Neuronal stem cell (in vitro differentiated cells): ENCODE measurements at regions not wholly inside any gene's neighbourhood (a gene's known extent, or its start where the extent isn't known, plus 50 kb on each side); places are given as distances from the start of the nearest gene placed in this dataset.
"Not testable (repeated sequence)": the region's sequence is repeated elsewhere in the genome, so short reads cannot be mapped to it uniquely, and the experiment has no call there.

Experiments
- DNase-seq: peaks from one replicate; pipeline ENCODE4 v3.0.0-alpha.2; 2013; ENCODE audit warnings: low spot score
- H2AFZ ChIP-seq: one replicate; pipeline ENCODE4 v1.6.1; 2013; ENCODE audit warnings: mild to moderate bottlenecking, low read length, inconsistent platforms
- H2AK5ac ChIP-seq: 2 replicates; pipeline ENCODE4 v1.6.1; 2013; ENCODE audit warnings: low read depth, mild to moderate bottlenecking, inconsistent platforms, low read length, moderate library complexity, mixed read lengths
- H2BK120ac ChIP-seq: 2 replicates; pipeline ENCODE4 v1.6.1; 2013; ENCODE audit warnings: low read depth, mild to moderate bottlenecking, inconsistent platforms, low read length, moderate library complexity, mixed read lengths
- H2BK12ac ChIP-seq: one replicate; pipeline ENCODE4 v1.6.1; 2013; ENCODE audit warnings: low read length, inconsistent platforms
- H2BK15ac ChIP-seq: 2 replicates; pipeline ENCODE4 v1.6.1; 2013; ENCODE audit warnings: mild to moderate bottlenecking, low read length, inconsistent platforms, mixed read lengths
- H2BK5ac ChIP-seq: one replicate; pipeline ENCODE4 v1.6.1; 2013; ENCODE audit warnings: inconsistent platforms, mild to moderate bottlenecking, low read length, moderate library complexity
- H3K14ac ChIP-seq: one replicate; pipeline ENCODE4 v1.6.1; 2013; ENCODE audit warnings: low read length, inconsistent platforms
- H3K18ac ChIP-seq: 2 replicates; pipeline ENCODE4 v1.6.1; 2013; ENCODE audit warnings: low read length, inconsistent platforms
- H3K23ac ChIP-seq: 2 replicates; pipeline ENCODE4 v1.6.1; 2013; ENCODE audit warnings: low read depth, mild to moderate bottlenecking, mixed read lengths, low read length, inconsistent platforms; ENCODE audit not compliant: poor library complexity
- H3K27ac ChIP-seq: replicated peaks from 3 replicates; pipeline ENCODE4 v1.5.1; 2013; ENCODE audit warnings: low read length, inconsistent platforms
- H3K27me3 ChIP-seq, 3 experiments: 2 replicates each; pipeline ENCODE4 v1.6.1; 2013; ENCODE audit warnings: low read length in 3 of 3, mild to moderate bottlenecking in 2 of 3, inconsistent platforms in 1 of 3, low read depth in 1 of 3, mixed read lengths in 1 of 3, moderate library complexity in 1 of 3; ENCODE audit not compliant: control insufficient read depth in 3 of 3, insufficient read depth in 3 of 3
- H3K36me3 ChIP-seq, 2 donors: replicated peaks in 1 of 2; 2 replicates each; pipeline ENCODE4 v1.6.1; 2013; ENCODE audit warnings: low read length in 2 of 2; ENCODE audit not compliant: control insufficient read depth in 2 of 2, insufficient read depth in 2 of 2
- H3K4ac ChIP-seq: 2 replicates; pipeline ENCODE4 v1.6.1; 2013; ENCODE audit warnings: inconsistent platforms, mild to moderate bottlenecking, low read length, moderate library complexity
- H3K4me1 ChIP-seq, 2 donors: 1 replicate in 1 of 2; 2 replicates in 1 of 2; pipeline ENCODE4 v1.6.1; 2013; ENCODE audit warnings: low read length in 2 of 2, low read depth in 1 of 2; ENCODE audit not compliant: control insufficient read depth in 2 of 2, insufficient read depth in 1 of 2
- H3K4me2 ChIP-seq: one replicate; pipeline ENCODE4 v1.6.1; 2013; ENCODE audit warnings: mild to moderate bottlenecking, low read length, inconsistent platforms; ENCODE audit not compliant: insufficient read depth, poor library complexity, severe bottlenecking
- H3K4me3 ChIP-seq, 2 donors: 2 replicates each; pipeline ENCODE4 v1.5.1; 2013; ENCODE audit warnings: low read length in 2 of 2, mild to moderate bottlenecking in 2 of 2, inconsistent platforms in 1 of 2, moderate library complexity in 1 of 2
- H3K79me1 ChIP-seq: one replicate; pipeline ENCODE4 v1.6.1; 2013; ENCODE audit warnings: low read depth, mild to moderate bottlenecking, inconsistent platforms, low read length, moderate library complexity
- H3K9ac ChIP-seq: one replicate; pipeline ENCODE4 v1.6.1; 2013; ENCODE audit warnings: mild to moderate bottlenecking, low read depth, low read length, inconsistent platforms; ENCODE audit not compliant: poor library complexity
- H3K9me3 ChIP-seq, 2 donors: replicated peaks in 1 of 2; 2 replicates each; pipeline versions ENCODE3 to v1.6.1; 2013; ENCODE audit warnings: low read length in 2 of 2, mild to moderate bottlenecking in 2 of 2, inconsistent platforms in 1 of 2, low read depth in 1 of 2, mixed read lengths in 1 of 2, moderate library complexity in 1 of 2; ENCODE audit not compliant: control insufficient read depth in 2 of 2, insufficient read depth in 1 of 2
- H4K8ac ChIP-seq: one replicate; pipeline ENCODE4 v1.6.1; 2013; ENCODE audit warnings: low read depth, mild to moderate bottlenecking, inconsistent platforms, low read length, moderate library complexity
- H4K91ac ChIP-seq: one replicate; pipeline ENCODE4 v1.6.1; 2013; ENCODE audit warnings: low read length, low read depth, mild to moderate bottlenecking, inconsistent platforms; ENCODE audit not compliant: poor library complexity
- WGBS, 2 donors: extraction: QIAGEN DNeasy Blood & Tissue Kit; methylation state at CpG; one replicate each; pipeline ENCODE4 v1.1.7; 2013; ENCODE audit warnings: missing lambda C conversion rate in 2 of 2, mixed read lengths in 1 of 2; ENCODE audit not compliant: insufficient read length in 2 of 2, insufficient replicate concordance in 1 of 2; ENCODE audit errors: extremely low coverage in 2 of 2; 5-methylcytosine and 5-hydroxymethylcytosine counted together

DNA sequence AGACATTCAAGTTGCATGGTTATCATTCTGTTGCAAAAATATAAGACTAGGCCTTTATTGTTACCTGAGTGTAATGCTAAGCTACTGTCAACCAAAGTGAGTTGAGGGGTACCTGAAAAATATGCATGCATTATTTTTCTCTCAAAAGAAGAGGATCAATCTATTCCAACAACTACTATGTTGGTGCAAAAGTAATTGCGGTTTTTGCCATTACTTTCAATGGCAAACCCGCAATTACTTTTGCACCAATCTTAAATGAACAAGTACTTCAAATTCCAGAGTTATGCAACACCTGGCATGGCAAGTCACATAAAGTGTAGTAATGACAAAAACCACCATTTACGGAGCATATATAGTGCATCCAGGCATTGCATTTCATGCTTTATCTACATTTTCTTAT lies 307.0 kb upstream of the NOX3 start:
- Histone ChIP-seq H3K36me3 (no peaks in the 10 kb centered on the region), H3K27ac (no peak overlapping the region), H2AFZ (no peak overlapping the region), H3K4me3 (no peak overlapping the region), H4K91ac (no peak overlapping the region), H3K4ac (no peak overlapping the region), H2BK120ac (no peak overlapping the region), H3K4me2 (no peak overlapping the region), H3K18ac (no peak overlapping the region), H4K8ac (no peak overlapping the region), H3K14ac (no peak overlapping the region), H2AK5ac (no peak overlapping the region), H3K79me1 (no peaks in the 10 kb centered on the region), H3K23ac (no peak overlapping the region), H2BK5ac (no peak overlapping the region), H3K9ac (no peak overlapping the region), H3K9me3 (peaks cover 0 to 2% of the 10 kb centered on the region in 2 donors), H2BK15ac (no peak overlapping the region), H2BK12ac (no peak overlapping the region), H3K27me3 (no peaks in the 10 kb centered on the region), H3K4me1 (peaks cover 0 to 2% of the 10 kb centered on the region in 2 donors)
- no peak for DNase-seq
- WGBS, 2 donors, result no CpG with 5 or more reads among the region's 3 CpGs

DNA sequence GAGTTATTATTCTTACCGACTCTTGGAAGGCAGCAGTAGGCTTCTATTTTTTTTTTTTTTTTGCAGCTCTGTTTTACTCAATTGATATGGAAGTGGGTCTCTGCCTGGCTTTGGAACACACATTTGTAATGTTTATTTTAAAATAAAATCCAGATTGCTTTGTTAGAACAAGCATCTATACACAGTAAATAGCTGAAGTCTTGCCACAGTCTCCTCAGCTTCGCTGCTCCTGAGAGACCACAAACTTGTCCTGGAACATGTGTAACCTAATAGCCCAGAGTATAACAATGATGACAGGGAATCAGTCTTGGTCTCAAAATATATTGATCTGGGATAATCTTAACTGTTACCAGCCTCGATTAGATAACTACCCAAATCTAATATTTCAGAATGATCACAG lies 299.8 kb upstream of the NOX3 start:
- no peak overlapping the region for H2AK5ac ChIP-seq
- H3K79me1 ChIP-seq, result no peaks in the 10 kb centered on the region
- H3K9ac ChIP-seq, result no peak overlapping the region
- peaks cover 0 to 2% of the 10 kb centered on the region in 2 donors for H3K9me3 ChIP-seq
- H3K23ac ChIP-seq, result no peak overlapping the region
- H3K4me3 ChIP-seq, result no peak overlapping the region
- no peak overlapping the region for H3K4me2 ChIP-seq
- no peak overlapping the region for H2AFZ ChIP-seq
- no peak overlapping the region for H2BK5ac ChIP-seq
- peaks cover 0 to 2% of the 10 kb centered on the region in 2 donors for H3K4me1 ChIP-seq
- no CpG with 5 or more reads among the region's 3 CpGs for WGBS, 2 donors
- no peak overlapping the region for H3K4ac ChIP-seq
- no peak overlapping the region for H4K8ac ChIP-seq
- no peak overlapping the region for H2BK120ac ChIP-seq
- no peak overlapping the region for H3K18ac ChIP-seq
- no peaks in the 10 kb centered on the region for H3K36me3 ChIP-seq
- H4K91ac ChIP-seq, result no peak overlapping the region
- no peaks in the 10 kb centered on the region for H3K27me3 ChIP-seq
- H2BK15ac ChIP-seq, result no peak overlapping the region
- H3K14ac ChIP-seq, result no peak overlapping the region
- no peak for DNase-seq
- H2BK12ac ChIP-seq, result no peak overlapping the region
- no peak overlapping the region for H3K27ac ChIP-seq

GRCh38 chr6:155748778-155749177 lies 293.1 kb upstream of the NOX3 start:
- H3K4me1 ChIP-seq, H3K4ac ChIP-seq, H3K4me3 ChIP-seq, H4K91ac ChIP-seq, H2BK12ac ChIP-seq, H3K27me3 ChIP-seq, H4K8ac ChIP-seq, H3K79me1 ChIP-seq, DNase-seq, H3K27ac ChIP-seq, H2BK120ac ChIP-seq, H3K14ac ChIP-seq, H3K36me3 ChIP-seq, H3K23ac ChIP-seq, H2BK5ac ChIP-seq, H3K4me2 ChIP-seq, H2AFZ ChIP-seq, H2BK15ac ChIP-seq, H3K18ac ChIP-seq, H3K9ac ChIP-seq, H2AK5ac ChIP-seq, H3K9me3 ChIP-seq: not testable (repeated sequence)
- WGBS, 2 donors, result no CpG with 5 or more reads among the region's 3 CpGs

GRCh38 chr6:155747491-155747890 lies 291.9 kb upstream of the NOX3 start:
- H3K9me3 ChIP-seq, result no peaks in the 10 kb centered on the region
- H2AFZ ChIP-seq, result no peak overlapping the region
- H3K18ac ChIP-seq, result no peak overlapping the region
- DNase-seq, result no peak
- H3K27ac ChIP-seq, result no peak overlapping the region
- no CpG with 5 or more reads among the region's 3 CpGs for WGBS, 2 donors
- H2BK15ac ChIP-seq, result no peak overlapping the region
- no peaks in the 10 kb centered on the region for H3K79me1 ChIP-seq
- H4K8ac ChIP-seq, result no peak overlapping the region
- no peak overlapping the region for H2BK5ac ChIP-seq
- no peak overlapping the region for H2BK120ac ChIP-seq
- H3K4me3 ChIP-seq, result no peak overlapping the region
- no peaks in the 10 kb centered on the region for H3K4me1 ChIP-seq
- H3K23ac ChIP-seq, result no peak overlapping the region
- H3K14ac ChIP-seq, result no peak overlapping the region
- H3K4ac ChIP-seq, result no peak overlapping the region
- H3K4me2 ChIP-seq, result no peak overlapping the region
- no peak overlapping the region for H3K9ac ChIP-seq
- no peaks in the 10 kb centered on the region for H3K36me3 ChIP-seq
- no peaks in the 10 kb centered on the region for H3K27me3 ChIP-seq
- H2BK12ac ChIP-seq, result no peak overlapping the region
- no peak overlapping the region for H4K91ac ChIP-seq
- no peak overlapping the region for H2AK5ac ChIP-seq
